ENCODE measurements at regions not wholly inside any gene's neighbourhood (a gene's known extent, or its start where the extent isn't known, plus 50 kb on each side); places are given as distances from the start of the nearest gene placed in this dataset.
"Not testable (repeated sequence)": the region's sequence is repeated elsewhere in the genome, so short reads cannot be mapped to it uniquely, and the experiment has no call there.

DNA sequence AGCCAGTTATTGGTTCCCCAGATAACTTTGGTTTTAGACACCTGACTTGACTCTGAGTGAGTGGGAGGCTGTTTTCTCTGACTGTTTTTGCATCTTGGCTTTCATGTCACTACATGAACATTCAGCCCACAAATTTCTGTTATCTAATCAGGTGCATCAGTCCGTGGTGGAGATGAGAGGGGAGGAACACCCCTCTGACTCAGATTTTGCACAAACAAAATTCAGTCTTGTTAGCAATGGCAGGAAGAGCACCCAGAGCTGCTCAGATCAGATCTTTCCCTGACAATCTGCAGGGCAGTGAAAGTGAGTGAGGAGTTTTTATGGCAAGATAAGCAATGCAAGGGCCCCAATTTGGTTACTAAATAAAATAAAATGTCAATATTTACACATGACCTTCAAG lies 307.2 kb upstream of the NOTCH2NLA start:
- H3K36me3 ChIP-seq (ENCODE audit: low read depth); H3K4me3 ChIP-seq; DNase-seq; intact Hi-C loops (cut with DNase I, micrococcal nuclease); H3K9me3 ChIP-seq; H3K4me1 ChIP-seq (ENCODE audit: low read depth): not testable (repeated sequence)
- peak; percentile 77 for ATAC-seq

DNA sequence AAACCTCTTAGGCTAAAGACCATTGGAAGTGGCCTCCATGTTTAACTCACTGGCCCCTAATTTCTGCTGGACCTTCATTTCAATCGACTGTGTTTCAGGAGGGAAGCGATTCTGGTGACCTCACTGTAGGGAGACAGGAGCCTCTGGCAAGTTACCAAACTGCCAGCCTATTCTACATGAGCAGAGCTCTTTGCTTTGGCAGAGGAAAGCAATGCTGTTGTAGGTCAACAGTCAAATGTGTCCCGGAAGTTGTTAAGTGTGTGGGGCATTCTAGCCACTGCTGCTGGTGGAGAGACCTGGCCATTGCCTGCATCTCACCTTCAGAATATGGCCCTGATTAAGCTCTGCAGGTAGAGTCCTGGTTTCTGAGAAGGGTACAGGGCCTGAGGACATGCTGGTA lies 306.8 kb upstream of the NOTCH2NLA start:
- intact Hi-C loops (cut with DNase I, micrococcal nuclease); H3K4me1 ChIP-seq (ENCODE audit: low read depth); H3K36me3 ChIP-seq (ENCODE audit: low read depth); H3K9me3 ChIP-seq; DNase-seq; H3K4me3 ChIP-seq: not testable (repeated sequence)
- ATAC-seq, result peak; percentile 97

DNA sequence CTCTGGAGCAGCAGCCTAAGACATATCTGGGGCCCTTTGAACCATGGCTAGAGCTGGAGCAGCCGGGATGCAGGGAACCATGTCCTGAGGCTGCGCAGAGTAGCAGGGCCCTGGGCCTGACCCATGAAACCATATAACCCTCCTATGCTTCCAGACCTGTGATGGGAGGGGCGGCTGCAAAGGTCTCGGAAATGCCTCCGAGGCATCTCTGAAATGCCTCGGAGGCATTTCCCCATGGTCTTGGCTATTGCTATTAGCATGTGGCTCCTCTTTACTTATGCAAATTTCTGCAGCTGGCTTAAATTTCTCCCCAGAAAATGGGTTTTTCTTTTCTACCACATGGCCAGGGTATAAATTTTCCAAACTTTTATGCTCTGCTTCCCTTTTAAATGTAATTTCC lies 302.1 kb upstream of the NOTCH2NLA start:
- H3K4me3 ChIP-seq; ATAC-seq; intact Hi-C loops (cut with DNase I, micrococcal nuclease); H3K36me3 ChIP-seq (ENCODE audit: low read depth); H3K4me1 ChIP-seq (ENCODE audit: low read depth); H3K9me3 ChIP-seq; DNase-seq: not testable (repeated sequence)

DNA sequence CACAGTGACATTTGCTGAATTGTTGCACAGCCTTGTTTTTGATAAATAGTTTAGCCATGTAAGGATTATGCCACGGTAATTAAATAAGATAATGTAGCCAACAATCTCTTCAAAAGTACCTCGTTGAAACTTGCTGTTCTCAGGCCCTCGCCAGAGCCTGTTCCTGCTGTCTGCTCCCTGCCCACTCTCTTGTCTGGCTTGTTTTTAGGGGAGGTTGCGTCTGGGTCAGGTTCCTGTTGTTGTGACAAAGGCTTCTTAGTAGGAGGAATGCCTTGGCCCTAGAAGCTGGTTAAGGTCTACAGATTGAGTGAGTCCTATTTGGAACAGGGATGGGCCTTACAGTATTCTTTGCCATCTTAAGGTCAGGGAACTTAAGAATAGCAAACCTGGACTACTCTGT lies 294.0 kb upstream of the NOTCH2NLA start:
- H3K9me3 ChIP-seq; H3K36me3 ChIP-seq (ENCODE audit: low read depth); H3K4me1 ChIP-seq (ENCODE audit: low read depth); ATAC-seq; DNase-seq; intact Hi-C loops (cut with DNase I, micrococcal nuclease); H3K4me3 ChIP-seq: not testable (repeated sequence)

DNA sequence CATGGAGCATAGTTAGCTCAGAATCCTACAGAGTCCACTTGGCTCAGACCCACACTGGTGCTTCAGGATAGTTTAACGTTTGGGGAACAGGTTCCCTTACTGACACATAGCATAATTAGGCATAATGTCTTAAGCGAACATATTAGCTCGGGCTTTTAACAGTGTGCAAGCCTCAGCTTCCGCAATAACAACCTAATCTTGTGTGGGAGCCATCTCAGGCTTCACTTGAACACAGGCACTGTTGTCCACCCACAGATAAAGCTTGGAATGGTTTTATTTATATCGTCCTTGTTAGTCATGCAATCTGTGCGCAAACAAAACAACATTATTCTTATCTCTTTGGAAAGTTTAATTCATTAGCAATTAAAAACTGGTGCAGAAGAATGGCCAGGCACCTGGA lies 293.5 kb upstream of the NOTCH2NLA start:
- H3K9me3 ChIP-seq; H3K4me3 ChIP-seq; ATAC-seq; H3K36me3 ChIP-seq (ENCODE audit: low read depth); H3K4me1 ChIP-seq (ENCODE audit: low read depth); intact Hi-C loops (cut with DNase I, micrococcal nuclease); DNase-seq: not testable (repeated sequence)

DNA sequence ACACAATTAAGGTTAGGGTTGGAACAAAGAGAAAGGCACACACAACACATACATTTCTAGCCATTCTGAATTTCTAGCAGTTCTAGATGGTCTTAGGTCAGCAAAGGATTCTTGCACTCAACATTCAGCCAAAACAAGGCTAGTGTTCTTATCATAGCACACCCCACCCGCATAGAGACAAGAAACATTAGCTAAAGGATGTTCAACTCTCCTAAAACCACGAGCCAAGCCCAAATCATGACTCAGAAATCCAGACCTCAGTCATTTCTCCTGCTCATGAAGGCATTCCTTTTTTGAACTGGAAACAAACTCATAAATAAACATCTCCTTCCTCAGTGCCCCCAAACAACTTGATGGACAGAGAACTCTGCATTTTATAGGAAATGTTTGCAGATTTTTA lies 293.0 kb upstream of the NOTCH2NLA start:
- DNase-seq; intact Hi-C loops (cut with DNase I, micrococcal nuclease); H3K4me3 ChIP-seq; H3K9me3 ChIP-seq; H3K4me1 ChIP-seq (ENCODE audit: low read depth); ATAC-seq; H3K36me3 ChIP-seq (ENCODE audit: low read depth): not testable (repeated sequence)

DNA sequence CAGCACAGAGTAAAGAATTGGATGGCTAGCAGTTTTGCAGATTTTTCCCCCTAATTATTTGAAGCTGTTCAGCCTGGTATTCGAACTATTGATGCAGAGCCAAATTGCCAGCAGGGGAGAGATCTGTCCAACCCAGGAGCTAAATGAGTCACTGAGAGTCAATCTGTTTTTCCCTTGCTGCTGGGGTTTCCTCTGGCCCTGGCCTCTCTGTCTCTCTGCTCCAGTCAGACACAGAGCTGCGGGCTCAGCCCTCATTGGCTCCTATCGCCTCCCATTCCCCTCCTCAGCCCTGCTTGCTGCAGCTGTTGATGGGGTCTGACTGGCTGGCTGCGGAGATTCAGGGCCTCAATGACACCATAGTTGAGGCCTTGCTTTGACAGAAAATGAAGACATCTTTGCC lies 284.9 kb upstream of the NOTCH2NLA start:
- not testable (repeated sequence) for ATAC-seq; H3K36me3 ChIP-seq (ENCODE audit: low read depth)

DNA sequence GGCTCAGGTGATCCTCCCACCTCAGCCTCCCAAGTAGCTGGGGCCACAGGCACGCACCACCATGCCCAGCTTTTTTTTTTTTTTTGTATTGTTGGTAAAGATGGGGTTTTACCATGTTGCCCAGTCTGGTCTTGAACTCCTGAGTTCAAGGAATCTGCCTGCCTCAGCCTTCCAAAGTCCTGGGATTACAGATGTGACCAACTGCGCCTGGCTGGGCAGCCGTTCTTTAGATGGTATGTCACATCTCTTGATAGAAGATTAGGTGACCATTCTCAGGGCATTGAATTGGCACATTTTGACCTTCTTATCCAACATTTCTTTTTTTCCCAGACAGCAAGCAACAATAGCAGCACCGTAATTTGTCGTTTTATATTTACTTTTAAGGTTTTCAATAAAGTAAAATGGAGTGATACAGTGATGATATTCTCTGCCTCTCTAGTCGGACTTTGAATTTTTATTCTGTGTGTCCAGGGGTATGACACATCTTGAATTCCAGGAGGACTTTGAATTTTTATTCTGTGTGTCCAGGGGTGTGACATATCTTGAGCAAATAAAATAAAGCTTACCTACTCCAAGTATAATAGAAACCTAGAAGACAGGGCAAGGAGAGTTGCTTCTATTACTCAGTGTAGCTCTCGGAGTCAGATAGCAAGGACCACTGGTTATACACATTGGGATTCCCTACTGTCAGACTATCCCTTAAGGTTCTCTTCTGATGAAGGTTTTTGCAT lies 282.4 kb upstream of the NOTCH2NLA start:
- H3K9me3 ChIP-seq; H3K4me3 ChIP-seq; DNase-seq; intact Hi-C loops (cut with DNase I, micrococcal nuclease); H3K36me3 ChIP-seq (ENCODE audit: low read depth); H3K4me1 ChIP-seq (ENCODE audit: low read depth): not testable (repeated sequence)
- ATAC-seq, result peak; percentile 95

More for the DNA sequence above, 284.9 kb upstream of the NOTCH2NLA start:
- DNase-seq; H3K4me3 ChIP-seq; intact Hi-C loops (cut with DNase I, micrococcal nuclease); H3K4me1 ChIP-seq (ENCODE audit: low read depth); H3K9me3 ChIP-seq: not testable (repeated sequence)

DNA sequence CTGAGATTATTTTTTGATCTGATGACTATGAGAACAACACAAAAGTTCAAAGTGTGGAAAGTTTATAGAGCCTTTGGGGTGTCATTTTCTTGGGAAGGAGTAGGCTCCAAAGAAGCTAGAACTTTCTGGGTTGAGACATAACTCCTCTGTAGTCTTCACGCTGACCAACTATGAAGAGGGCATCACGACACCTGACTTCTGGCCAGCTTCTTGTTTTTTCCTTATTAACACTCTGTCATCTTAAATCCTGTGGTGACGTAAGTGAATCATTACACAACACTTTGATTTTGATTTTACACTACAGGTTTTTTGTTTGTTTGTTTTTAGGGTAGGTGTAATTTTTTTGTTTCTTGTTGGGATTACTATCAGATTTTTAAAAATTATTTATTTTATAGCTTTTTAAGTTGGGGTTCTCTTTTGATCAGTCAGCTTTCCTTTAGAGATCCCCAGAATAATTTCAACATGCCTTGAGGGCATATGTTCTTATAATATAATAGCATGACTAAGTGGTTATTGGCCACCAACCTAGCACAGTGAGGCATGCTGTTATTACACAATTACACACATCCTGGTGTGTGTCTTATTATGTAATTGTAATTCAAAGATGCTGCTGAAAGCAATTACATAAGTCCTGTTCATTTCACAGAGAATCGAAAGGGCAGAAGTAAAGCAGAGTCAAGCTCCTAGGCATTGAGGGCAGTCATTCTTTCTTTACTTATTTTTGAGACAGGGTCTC lies 281.6 kb upstream of the NOTCH2NLA start:
- H3K9me3 ChIP-seq; DNase-seq; H3K4me1 ChIP-seq (ENCODE audit: low read depth); H3K4me3 ChIP-seq; intact Hi-C loops (cut with DNase I, micrococcal nuclease); H3K36me3 ChIP-seq (ENCODE audit: low read depth): not testable (repeated sequence)
- peak; percentile 54 for ATAC-seq

DNA sequence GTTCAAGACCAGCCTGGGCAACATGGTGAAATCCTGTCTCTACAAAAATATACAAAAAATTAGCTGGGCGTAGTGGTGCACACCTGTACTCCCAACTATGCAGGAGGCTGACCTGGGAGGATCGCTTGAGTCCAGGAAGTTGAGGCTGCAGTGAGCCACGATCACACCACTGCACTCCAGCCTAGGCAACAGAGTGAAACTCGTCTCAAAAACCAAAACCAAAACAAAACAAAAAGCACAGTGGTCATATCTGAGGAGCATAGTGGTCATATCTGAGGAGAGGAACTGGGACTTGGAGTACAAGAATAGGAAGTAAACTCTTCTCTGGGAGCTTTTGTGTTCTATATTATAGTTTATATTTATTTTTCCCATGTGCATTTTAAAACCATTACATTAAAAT lies 275.3 kb upstream of the NOTCH2NLA start:
- intact Hi-C loops (cut with DNase I, micrococcal nuclease), result not testable (repeated sequence)

DNA sequence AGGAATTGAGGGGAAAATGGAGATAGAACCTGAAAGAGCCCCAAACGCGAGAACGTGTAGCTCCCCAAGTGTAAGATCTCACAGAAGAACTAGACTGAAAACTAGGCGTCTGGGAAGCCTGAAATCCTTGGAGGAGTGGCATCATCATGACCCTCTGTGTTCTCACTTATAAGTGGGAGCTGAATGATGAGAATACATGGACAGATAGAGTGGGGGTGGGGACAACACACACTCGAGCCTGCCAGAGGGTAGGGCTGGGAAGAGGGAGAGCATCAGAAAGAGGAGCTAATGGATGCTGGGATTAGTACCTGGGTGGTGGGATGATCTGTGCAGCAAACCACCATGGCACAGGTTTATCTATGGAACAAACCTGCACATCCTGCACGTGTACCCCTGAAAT lies 258.7 kb upstream of the NOTCH2NLA start:
- H3K4me1 ChIP-seq (ENCODE audit: low read depth); H3K9me3 ChIP-seq; ATAC-seq; H3K36me3 ChIP-seq (ENCODE audit: low read depth); intact Hi-C loops (cut with DNase I, micrococcal nuclease); H3K4me3 ChIP-seq; DNase-seq: not testable (repeated sequence)

More for the DNA sequence above, 275.3 kb upstream of the NOTCH2NLA start:
- not testable (repeated sequence) for H3K4me3 ChIP-seq; ATAC-seq; H3K9me3 ChIP-seq; DNase-seq; H3K36me3 ChIP-seq (ENCODE audit: low read depth); H3K4me1 ChIP-seq (ENCODE audit: low read depth)

DNA sequence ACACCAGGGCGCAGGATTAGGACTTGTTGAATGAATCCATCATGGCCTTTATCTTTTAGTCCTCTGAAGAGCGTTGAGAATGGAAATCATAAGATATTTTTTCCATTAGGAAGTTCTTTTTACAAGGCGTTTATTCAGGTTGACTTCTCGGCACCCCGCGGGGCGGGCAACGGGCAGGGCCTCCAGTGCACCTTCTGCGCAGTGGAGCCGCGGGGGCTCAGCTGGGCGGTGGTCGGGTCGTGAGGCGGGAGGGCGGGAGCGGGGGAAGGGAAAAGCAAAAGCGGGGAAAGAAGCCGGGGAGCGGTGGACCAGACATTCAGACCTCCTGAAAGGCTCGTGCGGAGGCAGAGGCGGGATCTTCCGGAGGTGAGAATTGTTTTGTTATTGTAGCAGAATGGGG lies 258.3 kb upstream of the NOTCH2NLA start:
- intact Hi-C loops (cut with DNase I, micrococcal nuclease); ATAC-seq; H3K4me1 ChIP-seq (ENCODE audit: low read depth); DNase-seq; H3K9me3 ChIP-seq; H3K4me3 ChIP-seq; H3K36me3 ChIP-seq (ENCODE audit: low read depth): not testable (repeated sequence)

DNA sequence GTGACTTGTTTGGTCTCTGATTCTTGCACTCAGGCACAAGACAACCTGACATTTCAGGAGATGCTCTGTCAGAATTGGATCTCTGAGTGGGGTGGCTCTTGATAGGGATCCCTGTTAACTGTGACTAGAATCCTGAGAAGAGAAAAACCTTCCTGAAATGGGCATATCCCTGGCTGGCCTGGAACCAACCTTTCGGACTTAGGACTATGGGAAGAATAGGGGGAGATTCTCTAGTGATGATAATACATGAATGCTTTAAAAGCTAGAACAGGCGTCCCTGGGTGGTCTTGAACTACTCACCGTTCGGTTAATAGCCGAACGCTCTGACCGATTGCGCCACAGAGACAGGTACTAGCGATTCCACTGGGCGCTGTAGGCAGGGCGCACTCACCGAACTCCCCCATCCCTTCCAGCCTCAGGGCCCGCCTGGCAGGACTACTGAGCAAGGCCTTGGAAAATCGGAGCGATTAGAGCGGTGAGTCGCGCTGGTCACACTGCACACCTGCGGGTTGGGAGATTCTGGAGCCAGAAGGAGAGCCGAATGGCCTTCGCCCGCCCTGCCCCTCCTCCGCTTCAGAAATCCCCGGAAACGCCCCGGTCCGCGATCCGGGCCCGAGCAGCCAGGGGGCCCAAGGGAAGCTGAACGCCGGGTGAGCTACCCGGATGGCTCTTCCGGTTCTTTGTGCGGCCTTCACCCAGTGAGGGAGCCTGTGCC lies 257.6 kb upstream of the NOTCH2NLA start:
- intact Hi-C loops (cut with DNase I, micrococcal nuclease); H3K9me3 ChIP-seq; H3K36me3 ChIP-seq (ENCODE audit: low read depth); H3K4me1 ChIP-seq (ENCODE audit: low read depth); H3K4me3 ChIP-seq: not testable (repeated sequence)
- ATAC-seq (peak; percentile 87), DNase-seq (peak; percentile 30 to 62 (median 48))

DNA sequence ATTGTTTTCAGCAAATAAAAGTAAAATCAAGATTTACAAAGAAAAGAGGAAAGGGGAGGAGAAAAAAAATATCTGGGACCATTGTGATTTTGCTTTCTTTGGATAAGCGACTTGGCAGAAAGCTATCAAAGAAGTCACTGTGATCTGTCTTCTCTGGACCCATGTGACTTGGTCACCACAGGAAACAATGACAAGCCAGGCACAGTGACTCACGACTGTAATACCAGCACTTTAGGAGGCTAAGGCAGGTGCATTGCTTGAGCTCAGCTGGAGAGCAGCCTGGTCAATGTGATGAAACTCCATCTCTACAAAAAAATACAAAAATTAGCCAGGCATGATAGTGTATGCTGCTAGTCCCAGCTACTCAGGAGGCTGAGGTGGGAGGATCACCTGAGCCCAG lies 255.4 kb upstream of the NOTCH2NLA start:
- ATAC-seq; H3K4me1 ChIP-seq (ENCODE audit: low read depth); H3K4me3 ChIP-seq; H3K9me3 ChIP-seq; DNase-seq; H3K36me3 ChIP-seq (ENCODE audit: low read depth); intact Hi-C loops (cut with DNase I, micrococcal nuclease): not testable (repeated sequence)
